Gastrocnemius medialis (tissue), 4 donors: ENCODE measurements at regions not wholly inside any gene's neighbourhood (a gene's known extent, or its start where the extent isn't known, plus 50 kb on each side); places are given as distances from the start of the nearest gene placed in this dataset.

Source experiments
- ATAC-seq, 2 donors: fragments of 150-250 bp; one replicate each; pipeline ENCODE4 v1.9.1; 2016
- DNase-seq, 2 donors: peaks; one replicate each; pipeline ENCODE4 v3.0.0-alpha.2; 2019
- H3K27ac ChIP-seq, 4 donors: fragments of 200-600 bp; sonication (generic); 1 replicate in 1 of 4; 2 replicates in 3 of 4; pipeline ENCODE4 v1.5.1; 2016 to 2018; ENCODE audit warnings: mild to moderate bottlenecking in 2 of 4, moderate library complexity in 1 of 4
- H3K27me3 ChIP-seq, 3 donors: fragments of 200-600 bp; sonication (generic) in 2 of 3; 1 replicate in 1 of 3; 2 replicates in 2 of 3; pipeline versions ENCODE4 v1.5.1 to v1.6.0; 2016 to 2019; ENCODE audit warnings: mild to moderate bottlenecking in 1 of 3, moderate library complexity in 1 of 3
- H3K36me3 ChIP-seq, 2 donors: fragments of 200-600 bp; sonication (generic) in 1 of 2; one replicate each; pipeline ENCODE4 v1.5.1; 2017 to 2018
- H3K4me1 ChIP-seq, 2 donors: fragments of 200-600 bp; sonication (generic) in 1 of 2; one replicate each; pipeline ENCODE4 v1.5.1; 2016 to 2017; ENCODE audit warnings: mild to moderate bottlenecking in 2 of 2
- H3K4me3 ChIP-seq, 4 donors: fragments of 200-600 bp; sonication (generic) in 3 of 4; 1 replicate in 1 of 4; 2 replicates in 3 of 4; pipeline ENCODE4 v1.5.1; 2016 to 2019; ENCODE audit warnings: mild to moderate bottlenecking in 2 of 4
- H3K9me3 ChIP-seq, 3 donors: fragments of 200-600 bp; sonication (generic) in 2 of 3; 1 replicate in 1 of 3; 2 replicates in 2 of 3; pipeline ENCODE4 v1.5.1; 2016 to 2019
- CTCF ChIP-seq, 5 experiments: fragments of 450-650 bp in 3 of 5; fragments of 200-600 bp in 2 of 5; sonication (generic) in 2 of 5; IDR thresholded peaks in 4 of 5; conservative IDR thresholded peaks in 1 of 5; 1 replicate in 4 of 5; 2 replicates in 1 of 5; pipeline ENCODE4 v1.5.1; 2016 to 2019; ENCODE audit warnings: antibody characterized with exemption in 5 of 5, mild to moderate bottlenecking in 3 of 5, moderate library complexity in 3 of 5
- POLR2A ChIP-seq, 2 donors: fragments of 450-650 bp; IDR thresholded peaks; one replicate each; pipeline ENCODE4 v1.6.1; 2017; ENCODE audit warnings: antibody characterized with exemption in 2 of 2, mild to moderate bottlenecking in 2 of 2, moderate library complexity in 2 of 2
- in situ Hi-C, 4 donors: fragments of 200-750 bp; cut with MboI; loops; one replicate each; pipeline versions ENCODE4 v1.15.0 to v1.8.0; 2017; ENCODE audit warnings: low sequenced_read_pairs in 4 of 4
- intact Hi-C: fragments of 100-400 bp; cut with DNase I; formaldehyde crosslinking; loops from one replicate; pipeline ENCODE4 v1.15.1; 2023; ENCODE audit warnings: low total_unique reads

GRCh38 chr13:74077375-74077774, 56.8 kb downstream of the KLF12 start:
- no peaks in the 10 kb centered on the region for H3K9me3 ChIP-seq
- H3K27me3 ChIP-seq: no peaks in the 10 kb centered on the region
- no peaks in the 10 kb centered on the region for H3K36me3 ChIP-seq
- H3K4me1 ChIP-seq: peaks cover 33 to 37% of the 10 kb centered on the region in 2 donors
- in situ Hi-C loops: no loop called here
- DNase-seq: no peak
- H3K27ac ChIP-seq: no peak overlapping the region
- ATAC-seq: no peak
- TF ChIP-seq CTCF (IDR thresholded peaks at IDR 0.05 in 4 of 5, conservative IDR thresholded peaks at IDR 0.05 in 1 of 5) (no peak), POLR2A (IDR thresholded peaks at IDR 0.05) (no peak)
- H3K4me3 ChIP-seq: no peak overlapping the region
- intact Hi-C loops: no loop called here

GRCh38 chr13:74074723-74075122, 59.5 kb downstream of the KLF12 start:
- intact Hi-C loops: no loop called here
- H3K9me3 ChIP-seq: no peaks in the 10 kb centered on the region
- H3K27ac ChIP-seq: no peak overlapping the region
- no peaks in the 10 kb centered on the region for H3K36me3 ChIP-seq
- DNase-seq (no peak), ATAC-seq (no peak)
- TF ChIP-seq POLR2A (IDR thresholded peaks at IDR 0.05) (no peak), CTCF (IDR thresholded peaks at IDR 0.05 in 4 of 5, conservative IDR thresholded peaks at IDR 0.05 in 1 of 5) (no peak)
- no peaks in the 10 kb centered on the region for H3K27me3 ChIP-seq
- H3K4me1 ChIP-seq: peaks cover 36 to 39% of the 10 kb centered on the region in 2 donors
- in situ Hi-C loops: no loop called here
- no peak overlapping the region for H3K4me3 ChIP-seq

- in situ Hi-C loops: no loop called here
- TF ChIP-seq POLR2A (IDR thresholded peaks at IDR 0.05) (no peak), CTCF (IDR thresholded peaks at IDR 0.05 in 4 of 5, conservative IDR thresholded peaks at IDR 0.05 in 1 of 5) (no peak)
- Histone ChIP-seq H3K27me3 (no peaks in the 10 kb centered on the region), H3K4me1 (peaks cover 32 to 38% of the 10 kb centered on the region in 2 donors), H3K9me3 (no peaks in the 10 kb centered on the region), H3K27ac (no peak overlapping the region), H3K36me3 (no peaks in the 10 kb centered on the region), H3K4me3 (no peak overlapping the region)
- DNase-seq: no peak
- ATAC-seq: no peak
- intact Hi-C loops: no loop called here
These were observed 60.9 kb downstream of the KLF12 start for GRCh38 chr13:74073274-74073673.

GRCh38 chr13:74070513-74070912, 63.7 kb downstream of the KLF12 start:
- ATAC-seq (no peak), DNase-seq (no peak)
- in situ Hi-C loops (no loop called here), intact Hi-C loops (no loop called here)
- no peaks in the 10 kb centered on the region for H3K27me3 ChIP-seq
- H3K4me1 ChIP-seq: peaks cover 27 to 29% of the 10 kb centered on the region in 2 donors
- no peaks in the 10 kb centered on the region for H3K9me3 ChIP-seq
- H3K27ac ChIP-seq: no peak overlapping the region
- no peaks in the 10 kb centered on the region for H3K36me3 ChIP-seq
- no peak overlapping the region for H3K4me3 ChIP-seq
- no peak for TF ChIP-seq POLR2A (IDR thresholded peaks at IDR 0.05)
- TF ChIP-seq CTCF (IDR thresholded peaks at IDR 0.05 in 4 of 5, conservative IDR thresholded peaks at IDR 0.05 in 1 of 5): no peak

- no peaks in the 10 kb centered on the region for H3K9me3 ChIP-seq
- H3K36me3 ChIP-seq: no peaks in the 10 kb centered on the region
- DNase-seq: no peak
- ATAC-seq: no peak
- no peak overlapping the region for H3K27ac ChIP-seq
- no peaks in the 10 kb centered on the region for H3K27me3 ChIP-seq
- H3K4me3 ChIP-seq: no peak overlapping the region
- in situ Hi-C loops: no loop called here
- peaks cover 22 to 26% of the 10 kb centered on the region in 2 donors for H3K4me1 ChIP-seq
- intact Hi-C loops: no loop called here
- TF ChIP-seq POLR2A (IDR thresholded peaks at IDR 0.05) (no peak), CTCF (IDR thresholded peaks at IDR 0.05 in 4 of 5, conservative IDR thresholded peaks at IDR 0.05 in 1 of 5) (no peak)
These were observed 64.1 kb downstream of the KLF12 start for GRCh38 chr13:74070065-74070464.
